SK-MEL-5 (cell line): ENCODE measurements at regions not wholly inside any gene's neighbourhood (a gene's known extent, or its start where the extent isn't known, plus 50 kb on each side); places are given as distances from the start of the nearest gene placed in this dataset.
A peak's percentile ranks its signal among the peaks of the same experiment; 100 is the strongest.

Source experiments
- DNase-seq: peaks from one replicate; pipeline ENCODE4 v3.0.0-alpha.2; 2016; ENCODE audit warnings: low read depth, low spot score
- in situ Hi-C: cut with HindIII; loops from 2 replicates; pipeline ENCODE4 v1.10.0; 2016; ENCODE audit warnings: low sequenced_read_pairs, high pct_unique_total_duplicates, low pct_unique_long_range_greater_than_20kb

GRCh38 chr2:217150236-217150635 lies 290.4 kb upstream of the TNP1 start:
- DNase-seq: no peak
- in situ Hi-C loops: no loop called here

- in situ Hi-C loops: no loop called here
- DNase-seq: no peak
Measured at GRCh38 chr2:217149087-217149660, 289.3 kb upstream of the TNP1 start.

- in situ Hi-C loops: no loop called here
- DNase-seq: no peak
Measured at GRCh38 chr2:217147818-217148217, 288.0 kb upstream of the TNP1 start.

- in situ Hi-C loops: no loop called here
- DNase-seq: no peak
Measured at GRCh38 chr2:217146956-217147355, 287.1 kb upstream of the TNP1 start.

GRCh38 chr2:217142649-217143266 lies 282.9 kb upstream of the TNP1 start:
- peak; percentile 58 for DNase-seq
- in situ Hi-C loops: no loop called here

GRCh38 chr2:217138284-217138683 lies 278.4 kb upstream of the TNP1 start:
- no peak for DNase-seq
- in situ Hi-C loops: no loop called here

- in situ Hi-C loops: no loop called here
- no peak for DNase-seq
Measured at GRCh38 chr2:217127744-217128143, 267.9 kb upstream of the TNP1 start.

GRCh38 chr2:217125014-217125413 lies 265.1 kb upstream of the TNP1 start:
- in situ Hi-C loops: no loop called here
- no peak for DNase-seq

GRCh38 chr2:217124050-217124449 lies 264.2 kb upstream of the TNP1 start:
- DNase-seq: no peak
- in situ Hi-C loops: no loop called here

- no peak for DNase-seq
- in situ Hi-C loops: no loop called here
Measured at GRCh38 chr2:217121565-217121964, 261.7 kb upstream of the TNP1 start.

GRCh38 chr2:217120429-217120828 lies 260.6 kb upstream of the TNP1 start:
- in situ Hi-C loops: no loop called here

GRCh38 chr2:217118559-217119284 lies 258.9 kb upstream of the TNP1 start:
- in situ Hi-C loops: no loop called here
- DNase-seq: no peak

More at GRCh38 chr2:217120429-217120828, 260.6 kb upstream of the TNP1 start:
- no peak for DNase-seq

- DNase-seq: no peak
- in situ Hi-C loops: no loop called here
Measured at GRCh38 chr2:217117523-217117922, 257.7 kb upstream of the TNP1 start.

- no peak for DNase-seq
- in situ Hi-C loops: no loop called here
Measured at GRCh38 chr2:217116610-217117009, 256.7 kb upstream of the TNP1 start.

- in situ Hi-C loops: no loop called here
- no peak for DNase-seq
Measured at GRCh38 chr2:217114117-217114516, 254.3 kb upstream of the TNP1 start.

- in situ Hi-C loops: no loop called here
- no peak for DNase-seq
Measured at GRCh38 chr2:217113491-217113890, 253.6 kb upstream of the TNP1 start.

- in situ Hi-C loops: no loop called here
- DNase-seq: no peak
Measured at GRCh38 chr2:217110550-217110949, 250.7 kb upstream of the TNP1 start.

- in situ Hi-C loops: no loop called here
Measured at GRCh38 chr2:217108575-217109027, 248.7 kb upstream of the TNP1 start.

GRCh38 chr2:217108086-217108485 lies 248.2 kb upstream of the TNP1 start:
- no peak for DNase-seq
- in situ Hi-C loops: no loop called here

More at GRCh38 chr2:217108575-217109027, 248.7 kb upstream of the TNP1 start:
- DNase-seq: no peak
